GM12873 (cell line): ENCODE measurements at regions not wholly inside any gene's neighbourhood (a gene's known extent, or its start where the extent isn't known, plus 50 kb on each side); places are given as distances from the start of the nearest gene placed in this dataset.

Source experiments
- TF ChIP-seq, protein P1 (sequence below): IDR thresholded peaks from 2 replicates; pipeline ENCODE4 v1.5.1; 2012; ENCODE audit warnings: low read depth, mild to moderate bottlenecking, moderate library complexity, low read length, control low read depth; ENCODE audit not compliant: insufficient read depth; ENCODE audit errors: missing control alignments

- TF ChIP-seq, protein P1, sequence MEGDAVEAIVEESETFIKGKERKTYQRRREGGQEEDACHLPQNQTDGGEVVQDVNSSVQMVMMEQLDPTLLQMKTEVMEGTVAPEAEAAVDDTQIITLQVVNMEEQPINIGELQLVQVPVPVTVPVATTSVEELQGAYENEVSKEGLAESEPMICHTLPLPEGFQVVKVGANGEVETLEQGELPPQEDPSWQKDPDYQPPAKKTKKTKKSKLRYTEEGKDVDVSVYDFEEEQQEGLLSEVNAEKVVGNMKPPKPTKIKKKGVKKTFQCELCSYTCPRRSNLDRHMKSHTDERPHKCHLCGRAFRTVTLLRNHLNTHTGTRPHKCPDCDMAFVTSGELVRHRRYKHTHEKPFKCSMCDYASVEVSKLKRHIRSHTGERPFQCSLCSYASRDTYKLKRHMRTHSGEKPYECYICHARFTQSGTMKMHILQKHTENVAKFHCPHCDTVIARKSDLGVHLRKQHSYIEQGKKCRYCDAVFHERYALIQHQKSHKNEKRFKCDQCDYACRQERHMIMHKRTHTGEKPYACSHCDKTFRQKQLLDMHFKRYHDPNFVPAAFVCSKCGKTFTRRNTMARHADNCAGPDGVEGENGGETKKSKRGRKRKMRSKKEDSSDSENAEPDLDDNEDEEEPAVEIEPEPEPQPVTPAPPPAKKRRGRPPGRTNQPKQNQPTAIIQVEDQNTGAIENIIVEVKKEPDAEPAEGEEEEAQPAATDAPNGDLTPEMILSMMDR: no peak
Measured at GRCh38 chrX:3420316-3420715, 73.9 kb upstream of the MXRA5 start.

- TF ChIP-seq, protein P1: no peak
Measured at GRCh38 chrX:3415011-3415410, 68.6 kb upstream of the MXRA5 start.

GRCh38 chrX:3407781-3408180, 61.3 kb upstream of the MXRA5 start:
- TF ChIP-seq, protein P1: no peak

GRCh38 chrX:3407121-3407520, 60.7 kb upstream of the MXRA5 start:
- TF ChIP-seq, protein P1: no peak

DNA sequence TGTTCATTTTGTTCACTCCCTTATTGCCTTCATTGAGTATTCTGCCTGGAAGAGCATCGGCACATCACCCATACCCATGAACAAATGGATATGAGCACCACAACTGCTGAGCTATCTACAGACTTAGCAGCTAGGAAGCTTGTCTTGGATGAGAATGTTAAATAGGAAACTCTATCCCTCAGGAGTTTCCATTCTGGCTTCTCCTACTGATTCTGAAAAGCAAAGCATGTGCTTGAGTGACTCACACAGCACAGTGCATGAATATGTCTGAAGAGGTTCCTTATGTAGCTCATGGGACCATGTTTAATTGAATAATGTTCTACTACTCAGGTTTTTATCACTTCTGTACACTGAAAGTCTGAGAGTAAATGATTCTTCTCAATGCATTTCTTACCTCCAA, 57.3 kb upstream of the MXRA5 start:
- TF ChIP-seq, protein P1: no peak
